Trophoblast cell (in vitro differentiated cells and primary cell): ENCODE measurements at regions not wholly inside any gene's neighbourhood (a gene's known extent, or its start where the extent isn't known, plus 50 kb on each side); places are given as distances from the start of the nearest gene placed in this dataset.

ENCODE experiments used
- DNase-seq, 2 donors: peaks; one replicate each; pipeline ENCODE4 v3.0.0-alpha.2; 2016
- H2AFZ ChIP-seq: 2 replicates; pipeline ENCODE4 v1.6.1; 2013; ENCODE audit warnings: low read length, moderate library complexity, mild to moderate bottlenecking; ENCODE audit not compliant: insufficient read depth, poor library complexity
- H2AK5ac ChIP-seq: 2 replicates; pipeline ENCODE4 v1.6.1; 2013; ENCODE audit warnings: mild to moderate bottlenecking, low read length
- H2BK120ac ChIP-seq: 2 replicates; pipeline ENCODE4 v1.6.1; 2013; ENCODE audit warnings: low read length, mild to moderate bottlenecking, moderate library complexity; ENCODE audit not compliant: insufficient read depth, poor library complexity
- H2BK12ac ChIP-seq: 2 replicates; pipeline ENCODE4 v1.6.1; 2013; ENCODE audit warnings: mild to moderate bottlenecking, low read length, moderate library complexity
- H2BK5ac ChIP-seq: 2 replicates; pipeline ENCODE4 v1.6.1; 2013; ENCODE audit warnings: low read length, low read depth, moderate library complexity, mild to moderate bottlenecking; ENCODE audit not compliant: poor library complexity
- H3K14ac ChIP-seq: 2 replicates; pipeline ENCODE4 v1.6.1; 2013; ENCODE audit warnings: mild to moderate bottlenecking, low read length
- H3K18ac ChIP-seq: 2 replicates; pipeline ENCODE4 v1.6.1; 2013; ENCODE audit warnings: mild to moderate bottlenecking, low read length
- H3K23ac ChIP-seq: 2 replicates; pipeline ENCODE4 v1.6.1; 2013; ENCODE audit warnings: low read length
- H3K27ac ChIP-seq: 2 replicates; pipeline ENCODE4 v1.5.1; 2013; ENCODE audit warnings: low read depth, mild to moderate bottlenecking, inconsistent platforms, low read length, moderate library complexity
- H3K27me3 ChIP-seq: 2 replicates; pipeline ENCODE4 v1.6.1; 2013; ENCODE audit warnings: inconsistent platforms, mild to moderate bottlenecking, low read length, moderate library complexity; ENCODE audit not compliant: insufficient read depth
- H3K36me3 ChIP-seq, 2 experiments: 1 replicate in 1 of 2; 2 replicates in 1 of 2; pipeline ENCODE4 v1.6.1; 2013; ENCODE audit warnings: low read length in 2 of 2, mild to moderate bottlenecking in 2 of 2, moderate library complexity in 1 of 2; ENCODE audit not compliant: insufficient read depth in 2 of 2, control insufficient read depth in 1 of 2
- H3K4ac ChIP-seq: 2 replicates; pipeline ENCODE4 v1.6.1; 2013; ENCODE audit warnings: low read depth, mild to moderate bottlenecking, low read length, moderate library complexity
- H3K4me1 ChIP-seq, 2 experiments: 1 replicate in 1 of 2; 2 replicates in 1 of 2; pipeline ENCODE4 v1.6.1; 2013; ENCODE audit warnings: low read length in 2 of 2, mild to moderate bottlenecking in 2 of 2, moderate library complexity in 1 of 2; ENCODE audit not compliant: insufficient read depth in 2 of 2, control insufficient read depth in 1 of 2
- H3K4me2 ChIP-seq: 2 replicates; pipeline ENCODE4 v1.6.1; 2013; ENCODE audit warnings: inconsistent platforms, mild to moderate bottlenecking, low read length, moderate library complexity
- H3K4me3 ChIP-seq: 2 replicates; pipeline ENCODE4 v1.5.1; 2013; ENCODE audit warnings: mild to moderate bottlenecking, low read depth, low read length, inconsistent platforms
- H3K79me1 ChIP-seq: one replicate; pipeline ENCODE4 v1.6.1; 2013; ENCODE audit warnings: low read length
- H3K79me2 ChIP-seq: 2 replicates; pipeline ENCODE4 v1.6.1; 2013; ENCODE audit warnings: low read length, mild to moderate bottlenecking; ENCODE audit not compliant: control insufficient read depth, insufficient read depth, poor library complexity
- H3K9ac ChIP-seq: 2 replicates; pipeline ENCODE4 v1.6.1; 2013; ENCODE audit warnings: mild to moderate bottlenecking, low read length
- H3K9me3 ChIP-seq: 2 replicates; pipeline ENCODE4 v1.6.1; 2013; ENCODE audit warnings: low read depth, mild to moderate bottlenecking, control low read depth, inconsistent platforms, low read length; ENCODE audit not compliant: insufficient read depth
- H4K12ac ChIP-seq: 2 replicates; pipeline ENCODE4 v1.6.1; 2013; ENCODE audit warnings: low read depth, mild to moderate bottlenecking, low read length, moderate library complexity
- H4K8ac ChIP-seq: 2 replicates; pipeline ENCODE4 v1.6.1; 2013; ENCODE audit warnings: low read depth, mild to moderate bottlenecking, low read length, moderate library complexity
- H4K91ac ChIP-seq: one replicate; pipeline ENCODE4 v1.6.1; 2013; ENCODE audit warnings: low read depth, mild to moderate bottlenecking, low read length, moderate library complexity
- WGBS: extraction: QIAGEN DNeasy Blood & Tissue Kit; methylation state at CpG from one replicate; pipeline ENCODE4 v1.1.7; 2013; ENCODE audit warnings: missing lambda C conversion rate; ENCODE audit not compliant: insufficient read length, insufficient coverage; ENCODE audit errors: extremely low coverage; 5-methylcytosine and 5-hydroxymethylcytosine counted together

- H3K4ac ChIP-seq, result no peak overlapping the region
- no peak overlapping the region for H4K8ac ChIP-seq
- no peak overlapping the region for H3K9ac ChIP-seq
- H3K79me2 ChIP-seq, result no peaks in the 10 kb centered on the region
- no peak overlapping the region for H3K14ac ChIP-seq
- H3K4me2 ChIP-seq, result no peak overlapping the region
- WGBS, result no CpG with 5 or more reads among the region's 5 CpGs
- no peak overlapping the region for H2AFZ ChIP-seq
- no peak overlapping the region for H4K12ac ChIP-seq
- no peak overlapping the region for H3K4me3 ChIP-seq
- H3K23ac ChIP-seq, result no peak overlapping the region
- no peaks in the 10 kb centered on the region for H3K36me3 ChIP-seq
- H3K27me3 ChIP-seq, result no peaks in the 10 kb centered on the region
- no peak overlapping the region for H2BK120ac ChIP-seq
- peaks cover 4% of the 10 kb centered on the region for H3K9me3 ChIP-seq
- H2BK5ac ChIP-seq, result no peak overlapping the region
- no peak for DNase-seq
- H2BK12ac ChIP-seq, result no peak overlapping the region
- H3K18ac ChIP-seq, result no peak overlapping the region
- peaks cover 9 to 10% of the 10 kb centered on the region in 2 experiments for H3K4me1 ChIP-seq
- no peak overlapping the region for H4K91ac ChIP-seq
- H3K79me1 ChIP-seq, result no peaks in the 10 kb centered on the region
- no peak overlapping the region for H3K27ac ChIP-seq
- no peak overlapping the region for H2AK5ac ChIP-seq
Measured at GRCh38 chr17:34012709-34013375, 242.2 kb upstream of the CCL2 start.

GRCh38 chr17:34015253-34015652 is 239.8 kb upstream of the CCL2 start:
- Histone ChIP-seq H3K9me3 (peaks cover 4% of the 10 kb centered on the region), H4K91ac (no peak overlapping the region), H4K12ac (no peak overlapping the region), H2BK120ac (no peak overlapping the region), H3K9ac (no peak overlapping the region), H3K27ac (no peak overlapping the region), H3K79me1 (no peaks in the 10 kb centered on the region), H3K4me3 (no peak overlapping the region), H3K4me2 (no peak overlapping the region), H3K79me2 (no peaks in the 10 kb centered on the region), H3K23ac (no peak overlapping the region), H4K8ac (no peak overlapping the region), H3K27me3 (no peaks in the 10 kb centered on the region), H3K18ac (no peak overlapping the region), H3K36me3 (no peaks in the 10 kb centered on the region), H3K4ac (no peak overlapping the region), H2BK5ac (no peak overlapping the region), H2AFZ (no peak overlapping the region), H2BK12ac (no peak overlapping the region), H2AK5ac (no peak overlapping the region), H3K4me1 (peaks cover 3 to 8% of the 10 kb centered on the region in 2 experiments), H3K14ac (no peak overlapping the region)
- WGBS, result no CpG with 5 or more reads among the region's 2 CpGs
- DNase-seq, result no peak

- Histone ChIP-seq H2BK12ac (no peak overlapping the region), H3K4me3 (no peak overlapping the region), H4K91ac (no peak overlapping the region), H3K4me1 (no peaks in the 10 kb centered on the region), H3K79me1 (no peaks in the 10 kb centered on the region), H2AK5ac (no peak overlapping the region), H3K9ac (no peak overlapping the region), H4K12ac (no peak overlapping the region), H2BK120ac (no peak overlapping the region), H3K18ac (no peak overlapping the region), H3K36me3 (no peaks in the 10 kb centered on the region), H2BK5ac (no peak overlapping the region), H3K4ac (no peak overlapping the region), H4K8ac (no peak overlapping the region), H3K27me3 (no peaks in the 10 kb centered on the region), H2AFZ (no peak overlapping the region), H3K23ac (no peak overlapping the region), H3K27ac (no peak overlapping the region), H3K9me3 (no peaks in the 10 kb centered on the region), H3K79me2 (no peaks in the 10 kb centered on the region), H3K14ac (no peak overlapping the region), H3K4me2 (no peak overlapping the region)
- no CpG with 5 or more reads among the region's 4 CpGs for WGBS
- no peak for DNase-seq
Measured at GRCh38 chr17:34024386-34024785, 230.7 kb upstream of the CCL2 start.

GRCh38 chr17:34024806-34025551 is 230.1 kb upstream of the CCL2 start:
- no CpG with 5 or more reads among the region's 2 CpGs for WGBS
- Histone ChIP-seq H3K79me1 (no peaks in the 10 kb centered on the region), H3K9me3 (no peaks in the 10 kb centered on the region), H2AK5ac (no peak overlapping the region), H3K4me2 (no peak overlapping the region), H3K4me1 (no peaks in the 10 kb centered on the region), H4K8ac (no peak overlapping the region), H3K36me3 (no peaks in the 10 kb centered on the region), H2BK12ac (no peak overlapping the region), H3K14ac (no peak overlapping the region), H4K91ac (no peak overlapping the region), H3K4ac (no peak overlapping the region), H3K4me3 (no peak overlapping the region), H3K23ac (no peak overlapping the region), H3K79me2 (no peaks in the 10 kb centered on the region), H2BK5ac (no peak overlapping the region), H2BK120ac (no peak overlapping the region), H4K12ac (no peak overlapping the region), H3K27ac (no peak overlapping the region), H3K27me3 (no peaks in the 10 kb centered on the region), H3K18ac (no peak overlapping the region), H2AFZ (no peak overlapping the region), H3K9ac (no peak overlapping the region)
- DNase-seq, result no peak
